Psoas muscle (tissue), 7 donors: ENCODE measurements at regions not wholly inside any gene's neighbourhood (a gene's known extent, or its start where the extent isn't known, plus 50 kb on each side); places are given as distances from the start of the nearest gene placed in this dataset.

Source experiments
- ATAC-seq, 4 donors: fragments of 200-7000 bp; cut with Tn5 transposase; one replicate each; pipeline ENCODE4 v1.9.1; 2020; ENCODE audit warnings: moderate library complexity in 3 of 4, mild to moderate bottlenecking in 2 of 4
- DNase-seq, 2 donors: peaks; one replicate each; pipeline ENCODE4 v3.0.0-alpha.2; 2020
- H3K27ac ChIP-seq: fragments of 200-600 bp; one replicate; pipeline ENCODE4 v1.8.0; 2022
- H3K27me3 ChIP-seq, 3 donors: fragments of 200-600 bp in 1 of 3; one replicate each; pipeline versions ENCODE4 v1.6.1 to v1.8.0; 2013 to 2022; ENCODE audit warnings: low read length in 2 of 3, mild to moderate bottlenecking in 2 of 3, moderate library complexity in 1 of 3; ENCODE audit not compliant: insufficient read depth in 3 of 3
- H3K36me3 ChIP-seq, 2 donors: fragments of 200-600 bp in 1 of 2; one replicate each; pipeline versions ENCODE4 v1.6.1 to v1.8.0; 2013 to 2022; ENCODE audit warnings: low read depth in 1 of 2, mild to moderate bottlenecking in 1 of 2, moderate library complexity in 1 of 2; ENCODE audit not compliant: insufficient read depth in 1 of 2
- H3K4me1 ChIP-seq: fragments of 200-600 bp; one replicate; pipeline ENCODE4 v1.8.0; 2022
- H3K4me3 ChIP-seq: fragments of 200-600 bp; one replicate; pipeline ENCODE4 v1.8.0; 2022; ENCODE audit warnings: mild to moderate bottlenecking
- H3K9me3 ChIP-seq: fragments of 200-600 bp; one replicate; pipeline ENCODE4 v1.8.0; 2022
- WGBS, 3 donors: extraction: QIAGEN DNeasy Blood & Tissue Kit; methylation state at CpG; one replicate each; pipeline versions ENCODE4 v1.1.6 to v1.1.7; 2013; 5-methylcytosine and 5-hydroxymethylcytosine counted together
- intact Hi-C, 2 donors: fragments of 100-400 bp; cut with DNase I; formaldehyde crosslinking; loops; one replicate each; pipeline versions ENCODE4 v1.11.0 to v1.14.2; 2022
- TF ChIP-seq, protein P1 (sequence below): fragments of 200-600 bp; IDR thresholded peaks from one replicate; pipeline ENCODE4 v1.8.0; 2022; ENCODE audit warnings: antibody characterized with exemption
- donor health status: healthy with polysubstance abuse.
- donor health status: DM: no; HTN: no; CAD: no; lungs with moderate emphysema.
- donor health status: Bipolar disorder and iron deficiency.
- donor health status: healthy.
- donor health status: DM: yes; HTN: yes; CAD: no.
- donor health status: DM: no; HTN: no; CAD: no.
- donor health status: DM: yes; HTN: yes; CAD: no.

- ATAC-seq: no peak
- 90 to 95% (median 91%) methylated on average over 1 of the region's 1 CpG for WGBS, 3 donors
- Histone ChIP-seq H3K4me1 (no peaks in the 10 kb centered on the region), H3K27me3 (no peaks in the 10 kb centered on the region), H3K36me3 (no peaks in the 10 kb centered on the region), H3K27ac (no peak overlapping the region), H3K4me3 (no peak overlapping the region), H3K9me3 (no peaks in the 10 kb centered on the region)
- no peak for DNase-seq
- intact Hi-C loops: no loop called here
- TF ChIP-seq, protein P1, sequence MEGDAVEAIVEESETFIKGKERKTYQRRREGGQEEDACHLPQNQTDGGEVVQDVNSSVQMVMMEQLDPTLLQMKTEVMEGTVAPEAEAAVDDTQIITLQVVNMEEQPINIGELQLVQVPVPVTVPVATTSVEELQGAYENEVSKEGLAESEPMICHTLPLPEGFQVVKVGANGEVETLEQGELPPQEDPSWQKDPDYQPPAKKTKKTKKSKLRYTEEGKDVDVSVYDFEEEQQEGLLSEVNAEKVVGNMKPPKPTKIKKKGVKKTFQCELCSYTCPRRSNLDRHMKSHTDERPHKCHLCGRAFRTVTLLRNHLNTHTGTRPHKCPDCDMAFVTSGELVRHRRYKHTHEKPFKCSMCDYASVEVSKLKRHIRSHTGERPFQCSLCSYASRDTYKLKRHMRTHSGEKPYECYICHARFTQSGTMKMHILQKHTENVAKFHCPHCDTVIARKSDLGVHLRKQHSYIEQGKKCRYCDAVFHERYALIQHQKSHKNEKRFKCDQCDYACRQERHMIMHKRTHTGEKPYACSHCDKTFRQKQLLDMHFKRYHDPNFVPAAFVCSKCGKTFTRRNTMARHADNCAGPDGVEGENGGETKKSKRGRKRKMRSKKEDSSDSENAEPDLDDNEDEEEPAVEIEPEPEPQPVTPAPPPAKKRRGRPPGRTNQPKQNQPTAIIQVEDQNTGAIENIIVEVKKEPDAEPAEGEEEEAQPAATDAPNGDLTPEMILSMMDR: no peak
Observed at GRCh38 chr2:198371329-198371728, 566.9 kb downstream of the PLCL1 start.

DNA sequence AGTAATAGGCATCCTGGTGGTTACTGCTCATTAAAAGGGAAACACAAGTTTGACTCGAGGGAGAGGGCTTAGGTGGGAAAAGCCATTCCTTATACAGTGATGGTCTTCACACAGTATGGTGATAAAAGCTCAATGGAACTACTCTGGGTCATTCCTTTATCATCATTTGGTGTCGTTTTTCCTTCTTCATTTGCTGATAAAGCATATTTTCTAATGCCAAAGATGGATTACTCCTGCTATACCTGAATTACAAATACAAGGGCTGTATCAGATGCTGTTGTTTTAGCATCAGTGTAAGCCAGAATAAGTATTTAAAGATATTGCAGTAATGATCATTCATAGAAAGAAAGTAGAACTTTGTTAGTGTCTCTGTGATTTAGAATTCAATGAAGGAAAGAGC is 563.7 kb downstream of the PLCL1 start:
- H3K4me3 ChIP-seq: no peak overlapping the region
- H3K27me3 ChIP-seq: no peaks in the 10 kb centered on the region
- H3K36me3 ChIP-seq: no peaks in the 10 kb centered on the region
- DNase-seq: no peak
- 43 to 50% (median 48%) methylated on average over 2 of the region's 2 CpGs for WGBS, 3 donors
- TF ChIP-seq, protein P1: no peak
- H3K27ac ChIP-seq: no peak overlapping the region
- H3K4me1 ChIP-seq: no peaks in the 10 kb centered on the region
- ATAC-seq: no peak
- intact Hi-C loops: no loop called here
- no peaks in the 10 kb centered on the region for H3K9me3 ChIP-seq

DNA sequence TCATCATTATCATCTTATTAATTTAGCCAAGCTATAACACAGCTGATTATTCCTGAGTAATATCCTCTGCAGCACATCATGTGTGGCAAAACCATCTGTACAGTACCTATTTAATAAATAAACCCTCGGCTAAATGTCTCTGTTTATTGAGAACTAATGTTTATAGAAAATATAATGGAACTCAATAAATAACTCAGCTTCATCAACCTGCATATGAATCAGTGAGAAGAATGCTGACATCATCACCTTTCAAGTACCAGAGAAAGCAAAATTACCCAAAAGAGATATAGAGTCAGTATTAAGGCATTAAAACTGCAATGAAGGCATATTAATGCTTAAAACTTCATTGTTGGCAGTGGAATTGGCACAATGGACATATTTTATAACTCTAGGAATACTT is 558.3 kb downstream of the PLCL1 start:
- ATAC-seq (no peak), DNase-seq (no peak)
- Histone ChIP-seq H3K4me1 (no peaks in the 10 kb centered on the region), H3K27ac (no peak overlapping the region), H3K36me3 (no peaks in the 10 kb centered on the region), H3K27me3 (no peaks in the 10 kb centered on the region), H3K4me3 (no peak overlapping the region), H3K9me3 (no peaks in the 10 kb centered on the region)
- intact Hi-C loops: no loop called here
- TF ChIP-seq, protein P1: no peak
- WGBS, 3 donors: 69 to 81% (median 76%) methylated on average over 1 of the region's 1 CpG

DNA sequence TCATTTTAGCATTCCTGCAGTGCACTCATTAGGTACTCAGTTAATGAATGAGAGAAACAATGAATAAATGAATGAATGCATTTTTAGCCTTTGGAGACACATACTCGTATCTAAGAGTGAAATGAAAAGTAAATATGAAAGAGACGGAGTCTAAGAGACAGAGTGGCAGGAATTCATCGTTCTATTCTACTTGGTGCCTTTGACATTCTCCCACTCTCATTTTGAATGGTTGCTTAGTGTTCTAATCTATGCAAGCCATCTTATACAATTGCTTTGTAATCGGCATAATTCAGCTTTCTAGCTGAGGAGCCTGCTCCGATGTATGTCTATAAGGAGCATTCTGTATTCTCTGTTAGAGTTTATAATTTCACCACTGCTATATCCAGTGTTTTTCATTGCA is 554.9 kb downstream of the PLCL1 start:
- H3K27me3 ChIP-seq: no peaks in the 10 kb centered on the region
- intact Hi-C loops: no loop called here
- DNase-seq (no peak), ATAC-seq (no peak)
- no peak overlapping the region for H3K27ac ChIP-seq
- no peak overlapping the region for H3K4me3 ChIP-seq
- H3K4me1 ChIP-seq: no peaks in the 10 kb centered on the region
- no peaks in the 10 kb centered on the region for H3K36me3 ChIP-seq
- TF ChIP-seq, protein P1: no peak
- no peaks in the 10 kb centered on the region for H3K9me3 ChIP-seq
- 82 to 91% (median 89%) methylated on average over 5 of the region's 5 CpGs for WGBS, 3 donors

- no peak for DNase-seq
- TF ChIP-seq, protein P1: no peak
- Histone ChIP-seq H3K27me3 (no peaks in the 10 kb centered on the region), H3K4me1 (no peaks in the 10 kb centered on the region), H3K9me3 (no peaks in the 10 kb centered on the region), H3K36me3 (no peaks in the 10 kb centered on the region), H3K27ac (no peak overlapping the region), H3K4me3 (no peak overlapping the region)
- intact Hi-C loops: no loop called here
- WGBS, 3 donors: 79 to 82% (median 80%) methylated on average over 4 of the region's 4 CpGs
- no peak for ATAC-seq
Observed at GRCh38 chr2:198356157-198356556, 551.8 kb downstream of the PLCL1 start.
